Neutrophil (primary cell): ENCODE measurements at regions not wholly inside any gene's neighbourhood (a gene's known extent, or its start where the extent isn't known, plus 50 kb on each side); places are given as distances from the start of the nearest gene placed in this dataset.
"Not testable (repeated sequence)": the region's sequence is repeated elsewhere in the genome, so short reads cannot be mapped to it uniquely, and the experiment has no call there.

ENCODE experiments used
- H3K27ac ChIP-seq: fragments of 200-600 bp; sonication (generic); 2 replicates; pipeline ENCODE4 v1.5.1; 2016; ENCODE audit warnings: mild to moderate bottlenecking, moderate library complexity
- H3K27me3 ChIP-seq: fragments of 200-600 bp; sonication (generic); 2 replicates; pipeline ENCODE4 v1.6.0; 2016; ENCODE audit warnings: mild to moderate bottlenecking
- H3K36me3 ChIP-seq: fragments of 200-600 bp; sonication (generic); 2 replicates; pipeline ENCODE4 v1.5.1; 2017
- H3K4me1 ChIP-seq, 2 experiments: fragments of 200-600 bp in 1 of 2; sonication (generic) in 1 of 2; 1 replicate in 1 of 2; 2 replicates in 1 of 2; pipeline versions ENCODE4 v1.5.1 to v1.6.1; 2013 to 2016; ENCODE audit warnings: low read depth in 1 of 2, low read length in 1 of 2, mild to moderate bottlenecking in 1 of 2, moderate library complexity in 1 of 2; ENCODE audit not compliant: control insufficient read depth in 1 of 2, insufficient read depth in 1 of 2
- H3K4me3 ChIP-seq, 2 experiments: fragments of 200-600 bp in 1 of 2; sonication (generic) in 1 of 2; 1 replicate in 1 of 2; 2 replicates in 1 of 2; pipeline ENCODE4 v1.5.1; 2013 to 2016; ENCODE audit warnings: low read depth in 1 of 2, low read length in 1 of 2, mild to moderate bottlenecking in 1 of 2, moderate library complexity in 1 of 2
- H3K9me3 ChIP-seq: fragments of 200-600 bp; sonication (generic); 2 replicates; pipeline ENCODE4 v1.5.1; 2016
- CTCF ChIP-seq: fragments of 200-600 bp; sonication (generic); IDR thresholded peaks from 2 replicates; pipeline ENCODE4 v1.5.1; 2016; ENCODE audit warnings: antibody characterized with exemption

DNA sequence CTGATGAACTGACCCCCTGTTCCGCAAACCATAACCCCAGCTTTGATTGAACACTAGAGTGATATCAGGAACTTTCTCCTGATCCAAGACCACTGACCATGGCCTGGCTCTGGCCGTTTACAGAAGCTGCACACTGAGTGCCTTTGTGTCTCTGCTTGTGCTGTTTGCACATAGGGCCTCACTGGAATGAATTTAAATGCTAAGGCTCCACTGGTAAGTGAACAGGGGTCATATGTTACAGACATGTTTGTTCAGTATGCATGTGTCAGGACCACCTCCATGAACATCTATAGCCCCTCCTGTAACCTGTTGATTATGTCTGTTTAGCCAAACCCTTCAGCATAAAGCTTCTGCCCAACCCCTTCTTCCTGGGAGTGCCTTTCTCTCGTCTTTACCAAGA, 1239.8 kb downstream of the TMEM121 start:
- H3K27me3 ChIP-seq = no peaks in the 10 kb centered on the region
- H3K27ac ChIP-seq = no peak overlapping the region
- no peaks in the 10 kb centered on the region for H3K4me1 ChIP-seq
- no peak overlapping the region for H3K4me3 ChIP-seq
- no peak for TF ChIP-seq CTCF
- H3K9me3 ChIP-seq = no peaks in the 10 kb centered on the region
- H3K36me3 ChIP-seq = no peaks in the 10 kb centered on the region

GRCh38 chr14:106766551-106767277, 1240.3 kb downstream of the TMEM121 start:
- H3K27me3 ChIP-seq, H3K4me3 ChIP-seq, H3K9me3 ChIP-seq, H3K36me3 ChIP-seq, H3K4me1 ChIP-seq, H3K27ac ChIP-seq: not testable (repeated sequence)

GRCh38 chr14:106768230-106768629, 1241.8 kb downstream of the TMEM121 start:
- H3K9me3 ChIP-seq, H3K4me1 ChIP-seq, H3K27me3 ChIP-seq, H3K4me3 ChIP-seq, H3K36me3 ChIP-seq, H3K27ac ChIP-seq: not testable (repeated sequence)

GRCh38 chr14:106768972-106769700, 1242.8 kb downstream of the TMEM121 start:
- not testable (repeated sequence) for H3K36me3 ChIP-seq, H3K4me1 ChIP-seq, H3K27me3 ChIP-seq, H3K27ac ChIP-seq, H3K4me3 ChIP-seq, H3K9me3 ChIP-seq

- H3K27me3 ChIP-seq, H3K27ac ChIP-seq, H3K36me3 ChIP-seq: not testable (repeated sequence)
These were observed 1243.8 kb downstream of the TMEM121 start for GRCh38 chr14:106770158-106770672.

DNA sequence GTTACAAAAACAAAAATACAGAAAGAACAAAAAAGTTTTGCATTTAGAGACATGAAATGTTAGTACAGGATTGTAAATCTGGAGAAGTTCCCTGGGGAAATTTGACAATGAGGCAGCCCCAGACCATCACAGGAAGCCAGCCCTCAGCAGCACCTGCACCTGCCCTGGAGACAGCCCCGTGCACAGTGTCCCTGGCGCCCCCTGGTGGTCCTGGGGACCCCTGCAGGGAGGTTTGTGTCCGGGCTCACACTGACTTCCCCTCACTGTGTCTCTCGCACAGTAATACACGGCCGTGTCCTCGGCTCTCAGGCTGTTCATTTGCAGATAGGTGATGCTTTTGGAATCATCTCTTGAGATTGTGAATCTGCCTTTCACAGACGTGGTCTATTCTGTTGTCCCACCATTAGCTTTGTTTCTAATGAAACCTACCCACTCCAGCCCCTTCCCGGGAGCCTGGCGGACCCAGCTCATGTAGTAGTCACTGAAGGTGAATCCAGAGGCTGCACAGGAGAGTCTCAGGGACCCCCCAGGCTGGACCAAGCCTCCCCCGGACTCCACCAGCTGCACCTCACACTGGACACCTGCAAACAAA, 1248.6 kb downstream of the TMEM121 start:
- H3K4me1 ChIP-seq, H3K27me3 ChIP-seq, H3K4me3 ChIP-seq, H3K27ac ChIP-seq, H3K36me3 ChIP-seq, H3K9me3 ChIP-seq: not testable (repeated sequence)
- peak; percentile 41 for TF ChIP-seq CTCF

More at GRCh38 chr14:106770158-106770672, 1243.8 kb downstream of the TMEM121 start:
- H3K4me3 ChIP-seq, H3K9me3 ChIP-seq, H3K4me1 ChIP-seq: not testable (repeated sequence)

DNA sequence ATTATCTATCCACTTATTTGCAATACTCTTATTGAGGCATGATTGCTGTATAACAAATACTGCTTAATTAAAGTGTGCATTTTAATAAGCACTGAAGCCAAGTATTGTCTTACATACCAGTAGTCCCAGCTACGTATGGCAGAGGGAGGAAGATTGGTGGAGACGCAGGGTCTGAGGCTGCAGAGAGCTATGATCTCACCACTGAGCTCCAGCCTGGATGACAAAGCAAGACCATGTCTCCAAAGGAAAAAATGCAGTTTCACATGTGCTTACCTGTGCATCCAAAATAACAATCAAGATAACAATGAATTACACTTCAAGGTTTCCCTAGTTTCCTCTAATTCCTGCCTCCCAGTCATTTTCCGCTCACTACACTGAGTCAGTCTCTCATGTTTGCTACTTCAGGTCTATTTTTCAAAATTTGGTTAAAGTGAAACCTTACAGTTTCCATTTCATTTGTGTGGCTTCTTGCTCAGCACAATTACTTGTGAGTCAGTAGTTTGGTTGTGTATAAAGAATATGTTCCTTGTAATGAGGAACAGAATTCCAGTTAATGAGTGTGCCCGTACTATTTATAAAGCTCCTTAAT, 1250.1 kb downstream of the TMEM121 start:
- H3K4me3 ChIP-seq = no peak overlapping the region
- no peak overlapping the region for H3K27ac ChIP-seq
- H3K27me3 ChIP-seq = no peaks in the 10 kb centered on the region
- no peak for TF ChIP-seq CTCF
- no peaks in the 10 kb centered on the region for H3K9me3 ChIP-seq
- no peaks in the 10 kb centered on the region for H3K36me3 ChIP-seq
- H3K4me1 ChIP-seq = no peaks in the 10 kb centered on the region
